Activated naive CD8-positive, alpha-beta T cell treated with anti-CD3 and anti-CD28 coated beads for 36 hours (primary cell): ENCODE measurements at regions not wholly inside any gene's neighbourhood (a gene's known extent, or its start where the extent isn't known, plus 50 kb on each side); places are given as distances from the start of the nearest gene placed in this dataset.

Experiments used
- DNase-seq: peaks from one replicate; pipeline ENCODE4 v3.0.0; 2021
- H3K27ac Mint-ChIP-seq: one replicate; pipeline ENCODE4 v1.8.0; 2022; ENCODE audit warnings: mild to moderate bottlenecking, moderate library complexity, mixed read lengths
- H3K27me3 Mint-ChIP-seq: one replicate; pipeline ENCODE4 v1.8.0; 2022; ENCODE audit warnings: mild to moderate bottlenecking, mixed read lengths
- H3K36me3 Mint-ChIP-seq: one replicate; pipeline ENCODE4 v1.8.0; 2021; ENCODE audit warnings: mild to moderate bottlenecking, mixed read lengths
- H3K4me1 Mint-ChIP-seq: one replicate; pipeline ENCODE4 v1.8.0; 2021; ENCODE audit warnings: mixed read lengths
- H3K4me3 Mint-ChIP-seq: one replicate; pipeline ENCODE4 v1.8.0; 2022; ENCODE audit warnings: mild to moderate bottlenecking, moderate library complexity, mixed read lengths
- H3K9me3 Mint-ChIP-seq: one replicate; pipeline ENCODE4 v1.8.0; 2022; ENCODE audit warnings: mixed read lengths

DNA sequence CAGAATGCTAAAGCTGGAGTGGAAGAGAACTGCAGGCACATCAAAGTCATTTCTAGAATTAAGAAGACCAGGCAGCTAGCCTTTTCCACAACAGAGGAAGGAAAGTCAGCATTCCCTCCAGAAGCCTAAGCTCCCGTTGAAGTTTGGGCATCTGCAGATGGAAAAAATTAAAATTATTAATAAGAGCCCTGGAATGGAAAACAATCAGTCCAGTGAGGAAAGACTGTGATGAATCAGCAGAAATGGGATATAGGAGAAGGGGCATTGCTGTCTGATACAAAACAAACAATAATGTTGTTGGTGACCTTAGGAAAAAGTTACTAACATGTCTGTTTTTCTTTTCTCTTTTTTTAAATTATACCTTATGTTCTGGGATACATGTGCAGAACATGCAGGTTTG, 450.7 kb upstream of the SLC14A2 start:
- no peaks in the 10 kb centered on the region for H3K36me3 Mint-ChIP-seq
- no peak overlapping the region for H3K4me3 Mint-ChIP-seq
- DNase-seq, result no peak
- H3K9me3 Mint-ChIP-seq, result no peaks in the 10 kb centered on the region
- H3K27ac Mint-ChIP-seq, result no peak overlapping the region
- no peaks in the 10 kb centered on the region for H3K4me1 Mint-ChIP-seq
- H3K27me3 Mint-ChIP-seq, result peaks cover 6% of the 10 kb centered on the region

GRCh38 chr18:45165176-45165713, 450.0 kb upstream of the SLC14A2 start:
- Mint-ChIP-seq H3K27me3 (peaks cover 9% of the 10 kb centered on the region), H3K4me1 (no peaks in the 10 kb centered on the region), H3K4me3 (no peak overlapping the region), H3K36me3 (no peaks in the 10 kb centered on the region), H3K27ac (no peak overlapping the region), H3K9me3 (no peaks in the 10 kb centered on the region)
- no peak for DNase-seq

GRCh38 chr18:45165871-45166270, 449.4 kb upstream of the SLC14A2 start:
- Mint-ChIP-seq H3K27ac (no peak overlapping the region), H3K36me3 (no peaks in the 10 kb centered on the region), H3K27me3 (peaks cover 9% of the 10 kb centered on the region), H3K4me3 (no peak overlapping the region), H3K9me3 (no peaks in the 10 kb centered on the region), H3K4me1 (no peaks in the 10 kb centered on the region)
- DNase-seq, result no peak

DNA sequence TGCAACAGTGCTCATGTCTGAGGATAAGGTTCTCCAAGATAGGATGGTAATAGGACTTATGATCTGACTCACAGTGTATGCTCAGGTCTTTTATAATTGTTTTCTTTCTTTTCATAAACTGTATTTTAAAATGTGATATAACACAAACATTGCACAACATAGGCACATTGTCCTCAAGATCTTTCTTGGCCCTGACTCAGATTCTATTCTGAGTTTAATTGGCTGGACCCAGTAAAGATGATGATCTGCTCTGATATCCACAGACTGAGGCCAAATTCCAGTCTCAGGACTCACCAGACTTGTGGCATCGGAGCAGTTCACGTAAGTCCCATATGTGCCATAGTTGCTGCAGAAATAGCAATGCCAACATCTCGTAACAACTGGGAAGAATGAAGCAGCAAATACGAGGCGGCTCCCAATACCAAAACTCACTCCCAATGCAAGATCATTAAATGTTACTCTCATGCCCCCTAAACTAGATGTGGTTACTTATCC, 448.9 kb upstream of the SLC14A2 start:
- DNase-seq, result no peak
- Mint-ChIP-seq H3K4me3 (no peak overlapping the region), H3K27ac (no peak overlapping the region), H3K36me3 (no peaks in the 10 kb centered on the region), H3K4me1 (no peaks in the 10 kb centered on the region), H3K27me3 (peaks cover 9% of the 10 kb centered on the region), H3K9me3 (no peaks in the 10 kb centered on the region)

DNA sequence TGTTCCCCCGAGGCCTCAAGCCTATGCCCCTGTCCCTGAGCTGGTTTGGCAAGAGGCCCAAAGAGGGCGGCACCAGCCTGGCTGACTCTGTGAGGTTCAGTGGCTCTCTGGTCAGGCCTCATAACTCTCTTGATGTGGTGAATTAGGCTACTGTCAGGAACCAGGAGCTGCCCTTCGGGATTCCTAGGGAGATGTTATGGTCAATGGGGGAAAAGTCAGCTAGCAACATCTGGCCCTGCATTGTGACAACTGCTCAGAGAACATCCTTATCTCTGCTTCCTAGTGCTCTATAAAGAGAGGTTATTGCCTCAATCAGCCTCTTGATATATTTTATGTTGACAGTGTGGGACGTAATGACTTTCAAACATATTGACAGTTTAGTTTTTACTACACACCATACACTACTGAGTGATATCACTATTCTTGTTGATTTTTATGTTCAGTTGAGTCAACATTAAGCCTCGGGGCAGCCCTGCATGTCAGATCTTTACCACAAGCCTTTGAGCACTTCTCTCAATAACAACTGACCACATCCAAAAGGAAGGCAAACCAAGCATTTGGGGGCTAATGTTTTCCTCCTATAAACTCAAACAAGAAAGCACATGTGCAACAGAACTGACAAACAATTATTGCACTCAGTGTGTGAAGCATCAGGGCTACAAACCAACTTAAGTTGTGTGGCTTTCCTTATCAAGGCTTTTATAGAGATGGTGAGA, 448.3 kb upstream of the SLC14A2 start:
- Mint-ChIP-seq H3K4me3 (no peak overlapping the region), H3K27ac (no peak overlapping the region), H3K36me3 (no peaks in the 10 kb centered on the region), H3K9me3 (no peaks in the 10 kb centered on the region), H3K27me3 (peaks cover 4% of the 10 kb centered on the region), H3K4me1 (no peaks in the 10 kb centered on the region)
- no peak for DNase-seq

DNA sequence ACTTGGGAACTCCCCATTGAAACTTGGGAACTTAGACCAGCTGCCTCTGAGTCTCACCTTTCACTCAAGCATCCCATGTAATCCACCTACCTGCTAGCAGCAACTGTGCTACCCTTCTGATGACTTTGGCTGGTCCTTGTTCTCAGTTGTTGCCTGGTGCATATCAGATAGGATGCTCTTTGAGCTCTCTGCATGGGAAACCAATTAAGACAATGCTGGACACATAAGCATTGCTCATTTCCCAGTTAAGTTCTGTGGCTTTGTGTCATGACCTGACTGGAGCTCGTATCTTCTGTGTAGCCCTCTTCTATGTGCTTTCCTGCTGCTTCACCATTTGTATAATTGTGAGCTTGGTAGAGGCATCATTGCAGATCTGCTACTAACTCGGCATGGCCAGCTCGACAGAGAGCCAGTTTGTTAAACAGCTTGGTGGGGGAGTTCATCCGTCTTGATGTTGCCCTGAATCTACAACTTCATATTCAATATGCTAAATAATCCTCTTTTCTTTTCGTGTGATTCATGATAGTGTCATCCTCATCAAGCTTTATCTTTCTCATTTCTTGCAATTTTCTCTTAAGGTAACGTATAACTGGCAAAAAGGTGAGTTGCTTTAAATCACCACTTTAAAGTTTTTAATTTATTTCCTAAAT, 447.5 kb upstream of the SLC14A2 start:
- no peak for DNase-seq
- no peaks in the 10 kb centered on the region for H3K9me3 Mint-ChIP-seq
- no peaks in the 10 kb centered on the region for H3K4me1 Mint-ChIP-seq
- H3K27ac Mint-ChIP-seq, result no peak overlapping the region
- no peaks in the 10 kb centered on the region for H3K36me3 Mint-ChIP-seq
- no peak overlapping the region for H3K4me3 Mint-ChIP-seq
- peaks cover 4% of the 10 kb centered on the region for H3K27me3 Mint-ChIP-seq

- Mint-ChIP-seq H3K4me1 (no peaks in the 10 kb centered on the region), H3K36me3 (no peaks in the 10 kb centered on the region), H3K9me3 (no peaks in the 10 kb centered on the region), H3K27me3 (peaks cover 4% of the 10 kb centered on the region), H3K27ac (no peak overlapping the region), H3K4me3 (no peak overlapping the region)
- no peak for DNase-seq
Observed at GRCh38 chr18:45168866-45169600, 446.2 kb upstream of the SLC14A2 start.

DNA sequence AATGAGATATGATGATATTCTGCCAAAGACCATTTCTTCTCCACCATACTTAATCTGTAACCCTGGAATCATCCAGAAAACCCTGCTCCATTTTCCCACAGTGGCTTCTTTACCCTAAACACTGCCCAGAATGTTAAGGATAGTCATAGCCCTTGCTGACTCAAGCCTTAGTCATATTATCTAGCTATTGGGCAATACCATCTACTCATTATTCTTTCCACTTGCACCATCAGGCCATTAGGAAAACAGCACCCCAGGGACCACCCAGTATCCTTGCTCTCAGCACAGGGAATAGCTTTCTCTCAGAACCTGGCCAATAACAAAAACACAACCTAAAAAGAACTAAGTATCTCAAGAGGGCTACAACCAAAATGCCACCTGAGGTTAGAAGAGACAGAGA, 445.7 kb upstream of the SLC14A2 start:
- Mint-ChIP-seq H3K4me3 (no peak overlapping the region), H3K4me1 (no peaks in the 10 kb centered on the region), H3K27ac (no peak overlapping the region), H3K36me3 (no peaks in the 10 kb centered on the region), H3K9me3 (no peaks in the 10 kb centered on the region), H3K27me3 (peaks cover 4% of the 10 kb centered on the region)
- no peak for DNase-seq

DNA sequence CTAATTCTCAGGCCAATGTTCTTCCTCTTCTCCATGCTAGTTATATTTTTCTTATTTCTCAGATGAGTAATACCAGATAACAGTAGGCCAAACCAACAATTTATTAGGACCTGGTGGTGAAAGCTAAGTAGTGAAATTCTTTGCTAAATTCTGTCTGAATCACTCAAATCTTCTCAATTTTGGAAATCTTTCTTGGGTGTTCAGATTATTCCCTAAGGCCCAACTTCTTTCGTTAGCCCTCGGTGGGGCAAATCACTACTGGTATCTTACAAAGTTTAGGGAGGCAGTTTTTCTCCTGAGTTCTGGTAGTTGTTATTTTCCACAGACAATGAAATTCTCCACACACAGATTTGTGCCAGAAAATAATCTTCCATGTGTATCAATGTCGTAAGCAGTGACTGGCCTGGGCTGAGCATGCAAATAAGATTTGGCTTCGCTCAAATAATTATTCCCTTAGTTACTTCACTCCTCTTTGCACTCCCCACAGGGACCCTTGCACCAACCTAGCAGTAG, 443.5 kb upstream of the SLC14A2 start:
- Mint-ChIP-seq H3K36me3 (no peaks in the 10 kb centered on the region), H3K27ac (no peak overlapping the region), H3K4me3 (no peak overlapping the region), H3K9me3 (no peaks in the 10 kb centered on the region), H3K27me3 (peaks cover 4% of the 10 kb centered on the region), H3K4me1 (no peaks in the 10 kb centered on the region)
- DNase-seq, result no peak

DNA sequence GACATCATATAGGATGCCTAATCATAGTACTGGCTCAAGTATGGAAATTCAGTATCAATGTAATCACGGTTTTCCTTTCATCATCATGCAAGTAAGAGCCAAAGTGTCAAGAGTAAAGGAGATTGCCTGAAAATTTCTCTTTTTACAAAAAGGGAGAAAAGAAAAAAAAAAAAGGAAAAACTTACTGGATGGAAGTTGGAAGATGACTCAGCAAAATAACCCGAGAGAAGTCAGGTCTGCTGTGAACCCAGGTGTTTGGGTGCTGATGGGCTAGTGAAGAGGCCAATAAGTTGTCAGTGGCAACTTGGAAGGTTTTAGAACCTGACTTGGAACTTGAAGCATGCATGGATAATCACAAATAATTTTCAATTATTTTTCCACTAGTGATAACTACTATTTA, 441.9 kb upstream of the SLC14A2 start:
- Mint-ChIP-seq H3K27ac (no peak overlapping the region), H3K27me3 (peaks cover 8% of the 10 kb centered on the region), H3K4me3 (no peak overlapping the region), H3K4me1 (no peaks in the 10 kb centered on the region), H3K36me3 (no peaks in the 10 kb centered on the region), H3K9me3 (no peaks in the 10 kb centered on the region)
- no peak for DNase-seq

DNA sequence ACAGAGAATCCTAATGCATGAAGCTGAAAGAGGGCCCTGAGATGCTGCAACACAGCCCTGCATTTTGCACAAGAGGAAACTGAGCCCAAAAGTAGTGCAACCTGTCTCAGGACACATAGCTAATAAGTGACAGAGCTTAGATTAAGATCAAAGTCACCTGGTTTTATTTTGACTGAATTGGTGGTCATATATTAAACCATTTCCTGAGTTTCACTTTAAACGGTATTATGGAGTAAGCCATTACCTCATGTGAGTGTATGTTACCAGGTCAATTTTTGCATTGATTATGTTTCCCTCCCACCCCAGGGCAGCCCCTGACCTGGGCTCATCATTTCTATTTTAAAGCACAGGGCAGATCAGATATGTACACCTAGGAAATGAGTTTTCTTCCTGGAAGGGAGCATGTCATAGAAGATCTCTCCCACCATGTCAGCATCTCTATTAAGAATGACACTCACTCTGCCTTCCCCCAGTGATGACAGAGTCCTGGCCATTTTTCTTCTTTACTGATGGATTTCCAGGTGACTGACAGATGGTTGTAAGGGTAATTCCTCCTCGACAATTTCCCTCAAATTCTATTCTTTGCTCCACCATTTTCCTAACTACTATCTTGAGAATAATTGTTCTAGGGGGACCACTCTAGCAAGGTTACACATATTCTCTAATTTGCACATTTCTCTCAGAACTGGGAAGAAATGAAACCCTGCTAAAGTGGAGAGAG, 441.3 kb upstream of the SLC14A2 start:
- no peak for DNase-seq
- no peaks in the 10 kb centered on the region for H3K4me1 Mint-ChIP-seq
- H3K4me3 Mint-ChIP-seq, result no peak overlapping the region
- peaks cover 8% of the 10 kb centered on the region for H3K27me3 Mint-ChIP-seq
- H3K27ac Mint-ChIP-seq, result no peak overlapping the region
- no peaks in the 10 kb centered on the region for H3K36me3 Mint-ChIP-seq
- no peaks in the 10 kb centered on the region for H3K9me3 Mint-ChIP-seq

GRCh38 chr18:45174629-45175136, 440.6 kb upstream of the SLC14A2 start:
- Mint-ChIP-seq H3K4me1 (no peaks in the 10 kb centered on the region), H3K36me3 (no peaks in the 10 kb centered on the region), H3K9me3 (no peaks in the 10 kb centered on the region), H3K27me3 (peaks cover 8% of the 10 kb centered on the region), H3K4me3 (no peak overlapping the region), H3K27ac (no peak overlapping the region)
- no peak for DNase-seq

DNA sequence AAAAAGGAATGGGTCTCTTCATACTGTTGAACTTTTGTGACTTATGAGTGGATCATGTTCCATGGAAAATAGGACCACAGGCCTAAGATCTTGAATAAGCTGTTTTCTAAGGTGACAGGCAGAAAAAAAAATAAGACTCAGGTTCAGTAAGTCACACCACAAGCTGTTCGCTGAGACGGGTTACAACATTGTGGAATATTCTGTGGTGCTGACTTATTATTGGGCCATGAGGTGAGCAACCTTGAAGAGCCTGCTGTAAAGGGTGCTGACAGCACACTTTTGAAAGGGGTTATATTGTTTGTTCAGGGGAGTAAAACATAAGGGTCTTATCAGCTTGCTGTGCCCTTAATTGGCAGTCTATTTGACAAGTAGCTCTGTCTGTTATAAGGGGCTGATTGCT, 439.8 kb upstream of the SLC14A2 start:
- H3K27me3 Mint-ChIP-seq, result peaks cover 4% of the 10 kb centered on the region

GRCh38 chr18:45186832-45187231, 428.4 kb upstream of the SLC14A2 start:
- H3K4me1 Mint-ChIP-seq, result no peaks in the 10 kb centered on the region
- H3K4me3 Mint-ChIP-seq, result no peak overlapping the region
- no peaks in the 10 kb centered on the region for H3K27me3 Mint-ChIP-seq
- H3K36me3 Mint-ChIP-seq, result no peaks in the 10 kb centered on the region
- H3K9me3 Mint-ChIP-seq, result no peaks in the 10 kb centered on the region
- H3K27ac Mint-ChIP-seq, result no peak overlapping the region
- no peak for DNase-seq

More for the DNA sequence above, 439.8 kb upstream of the SLC14A2 start:
- H3K4me1 Mint-ChIP-seq, result no peaks in the 10 kb centered on the region
- no peak overlapping the region for H3K4me3 Mint-ChIP-seq
- H3K9me3 Mint-ChIP-seq, result no peaks in the 10 kb centered on the region
- DNase-seq, result no peak
- H3K27ac Mint-ChIP-seq, result no peak overlapping the region
- H3K36me3 Mint-ChIP-seq, result no peaks in the 10 kb centered on the region
